NCI-H2107 (cell line): ENCODE measurements at regions not wholly inside any gene's neighbourhood (a gene's known extent, or its start where the extent isn't known, plus 50 kb on each side); places are given as distances from the start of the nearest gene placed in this dataset.
"Not testable (repeated sequence)": the region's sequence is repeated elsewhere in the genome, so short reads cannot be mapped to it uniquely, and the experiment has no call there.

Source experiments
- DNase-seq: peaks from one replicate; lab custom pipeline; 2025; lab: John Stamatoyannopoulos, UW

DNA sequence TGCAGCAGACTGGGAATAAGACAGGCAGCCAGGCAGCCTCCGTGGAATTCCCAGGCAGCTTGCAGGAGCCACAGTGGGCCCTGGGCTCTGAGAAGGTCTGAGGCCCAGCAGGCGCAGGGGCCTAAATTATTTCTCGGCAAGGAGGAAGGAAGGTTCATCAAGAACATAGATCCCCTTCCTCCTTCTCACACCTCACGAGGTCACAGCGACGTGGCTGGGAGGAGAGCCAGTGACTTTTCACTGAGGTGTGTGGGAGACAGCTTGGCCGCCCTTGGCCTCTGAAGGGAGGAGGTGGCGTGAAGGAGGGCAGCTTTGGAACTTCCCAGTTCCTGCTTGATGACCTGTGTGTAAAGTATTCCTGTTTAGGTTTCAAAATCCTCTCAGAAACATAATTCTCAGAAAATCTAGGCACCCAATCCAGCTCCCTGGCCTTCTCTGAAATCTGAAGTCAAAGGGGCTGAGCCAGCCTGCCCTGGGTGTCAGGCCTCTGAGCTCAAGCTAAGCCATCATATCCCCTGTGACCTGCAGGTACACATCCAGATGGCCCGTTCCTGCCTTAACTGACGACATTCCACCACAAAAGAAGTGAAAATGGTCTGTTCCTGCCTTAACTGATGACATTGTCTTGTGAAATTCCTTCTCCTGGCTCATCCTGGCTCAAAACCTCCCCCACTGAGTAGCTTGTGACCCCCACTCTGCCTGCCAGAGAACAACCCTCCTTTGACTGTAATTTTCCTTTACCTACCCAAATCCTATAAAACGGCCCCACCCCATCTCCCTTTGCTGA, 161.0 kb downstream of the ADRA2C start:
- DNase-seq = not testable (repeated sequence)

DNA sequence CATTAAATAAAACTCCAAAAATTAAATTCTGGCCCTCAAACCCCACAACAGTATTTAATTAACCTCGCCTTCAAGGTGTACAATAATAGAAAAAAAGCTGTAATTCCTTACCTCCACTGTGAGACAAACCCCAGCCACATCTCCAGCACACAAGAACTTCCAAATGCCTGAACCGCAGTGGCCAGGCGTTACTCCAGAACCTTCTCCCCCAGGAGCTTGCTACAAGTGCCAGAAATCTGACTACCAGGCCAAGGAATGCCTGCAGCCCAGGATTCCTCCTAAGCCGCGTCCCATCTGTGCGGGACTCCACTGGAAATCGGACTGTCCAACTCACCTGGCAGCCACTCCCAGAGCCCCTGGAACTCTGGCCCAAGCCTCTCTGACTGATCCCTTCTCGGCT, 163.2 kb downstream of the ADRA2C start:
- not testable (repeated sequence) for DNase-seq

DNA sequence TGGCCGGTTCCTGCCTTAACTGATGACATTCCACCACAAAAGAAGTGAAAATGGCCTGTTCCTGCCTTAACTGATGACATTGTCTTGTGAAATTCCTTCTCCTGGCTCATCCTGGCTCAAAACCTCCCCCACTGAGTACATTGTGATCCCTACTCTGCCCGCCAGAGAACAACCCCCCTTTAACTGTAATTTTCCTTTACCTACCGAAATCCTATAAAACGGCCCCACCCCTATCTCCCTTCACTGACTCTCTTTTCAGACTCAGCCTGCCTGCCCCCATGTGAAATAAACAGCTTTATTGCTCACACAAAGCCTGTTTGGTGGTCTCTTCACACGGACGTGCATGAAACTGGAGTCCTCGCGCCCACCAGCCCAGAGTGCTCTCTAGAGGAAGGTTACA, 166.5 kb downstream of the ADRA2C start:
- not testable (repeated sequence) for DNase-seq

DNA sequence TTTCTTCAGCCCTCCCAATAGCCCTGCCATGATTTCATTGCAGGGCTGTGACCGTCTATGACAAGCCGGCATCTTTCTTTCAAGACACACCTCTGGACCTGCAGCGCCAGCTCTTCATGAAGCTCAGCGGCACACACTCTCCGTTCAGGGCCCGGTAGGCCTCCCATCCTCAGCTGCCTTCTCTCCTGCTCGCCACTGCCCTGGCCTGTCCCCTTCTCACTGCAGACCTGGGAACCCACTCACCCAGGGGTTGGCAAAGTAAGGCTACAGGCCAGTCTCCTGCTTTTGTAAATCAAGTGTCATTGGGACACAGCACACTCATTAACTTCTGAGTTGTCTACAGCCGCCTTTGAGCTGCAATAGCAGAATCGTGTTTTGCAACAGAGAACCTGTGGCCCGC, 169.2 kb downstream of the ADRA2C start:
- not testable (repeated sequence) for DNase-seq

DNA sequence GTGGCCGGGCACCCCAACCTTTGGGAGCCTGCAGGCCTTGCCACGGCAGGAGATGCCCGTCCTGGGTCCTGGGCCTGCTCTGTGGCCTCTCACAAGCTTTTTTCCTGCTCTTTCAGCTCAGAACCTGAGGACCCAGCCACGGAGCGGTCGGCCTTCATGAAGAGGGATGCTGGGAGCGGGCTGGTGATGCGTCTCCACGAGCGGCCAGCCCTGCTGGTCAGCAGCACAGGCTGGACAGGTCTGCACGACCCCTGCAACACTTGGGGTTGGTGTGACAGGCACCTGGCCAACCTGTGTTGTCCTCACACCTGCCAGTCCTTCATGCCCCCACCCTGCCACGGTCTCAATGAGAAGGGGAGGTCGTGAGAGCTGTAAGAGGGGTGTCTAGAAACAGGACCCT, 170.0 kb downstream of the ADRA2C start:
- DNase-seq = no peak

DNA sequence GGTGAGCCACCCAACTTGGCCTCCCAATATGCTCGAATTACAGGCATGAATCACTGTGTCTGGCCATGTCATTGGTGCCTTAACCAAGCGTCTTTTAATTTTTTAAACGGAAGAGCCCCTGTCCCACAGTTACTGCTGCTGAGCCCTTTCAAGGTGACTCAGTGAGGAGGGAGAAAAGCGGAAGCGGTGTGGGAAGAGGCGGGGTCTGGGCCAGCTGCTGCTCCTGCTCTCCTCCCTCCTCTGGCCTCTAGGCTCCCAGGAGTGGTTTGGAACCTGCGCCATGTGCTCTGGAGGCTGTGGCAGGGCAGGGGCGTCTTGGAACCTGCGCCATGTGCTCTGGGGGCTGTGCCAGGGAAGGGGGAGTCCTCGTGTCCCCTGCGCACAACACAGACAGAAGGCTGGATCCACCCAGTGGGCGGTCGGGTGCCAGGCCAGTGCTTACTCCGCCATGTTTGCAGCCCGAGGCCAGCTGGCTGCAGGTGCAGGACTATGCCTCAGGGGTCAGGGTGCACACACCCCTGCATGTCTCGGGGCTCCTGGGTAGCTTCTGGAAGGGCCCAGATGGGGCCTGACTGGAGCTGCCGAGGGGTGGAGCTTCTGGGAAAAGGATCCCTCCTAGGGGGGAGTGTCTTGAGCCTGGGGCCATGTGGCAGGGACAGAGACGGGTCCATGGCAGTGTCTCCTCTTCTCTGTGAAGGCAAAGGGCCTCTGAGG, 171.8 kb downstream of the ADRA2C start:
- not testable (repeated sequence) for DNase-seq

DNA sequence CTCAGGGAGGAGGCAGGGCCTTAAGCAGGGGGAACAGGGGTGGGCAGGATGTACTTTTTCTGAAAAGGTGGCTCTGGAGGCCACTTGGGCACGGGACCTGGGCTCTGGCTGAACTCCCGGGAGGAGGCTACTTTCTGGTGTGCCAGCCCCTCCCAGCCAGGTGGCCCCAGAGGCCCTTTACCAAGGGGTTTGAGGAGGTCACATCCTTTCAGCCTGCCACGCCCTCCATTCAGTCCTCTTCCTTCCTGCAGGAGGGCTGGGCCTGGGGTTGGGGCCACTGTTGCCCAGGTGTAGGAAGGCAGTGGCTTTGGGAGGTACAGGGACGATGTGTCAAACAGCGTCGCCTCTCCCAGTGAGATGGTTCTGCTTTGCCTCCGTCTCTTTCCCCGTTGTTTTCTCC, 172.5 kb downstream of the ADRA2C start:
- DNase-seq = not testable (repeated sequence)

DNA sequence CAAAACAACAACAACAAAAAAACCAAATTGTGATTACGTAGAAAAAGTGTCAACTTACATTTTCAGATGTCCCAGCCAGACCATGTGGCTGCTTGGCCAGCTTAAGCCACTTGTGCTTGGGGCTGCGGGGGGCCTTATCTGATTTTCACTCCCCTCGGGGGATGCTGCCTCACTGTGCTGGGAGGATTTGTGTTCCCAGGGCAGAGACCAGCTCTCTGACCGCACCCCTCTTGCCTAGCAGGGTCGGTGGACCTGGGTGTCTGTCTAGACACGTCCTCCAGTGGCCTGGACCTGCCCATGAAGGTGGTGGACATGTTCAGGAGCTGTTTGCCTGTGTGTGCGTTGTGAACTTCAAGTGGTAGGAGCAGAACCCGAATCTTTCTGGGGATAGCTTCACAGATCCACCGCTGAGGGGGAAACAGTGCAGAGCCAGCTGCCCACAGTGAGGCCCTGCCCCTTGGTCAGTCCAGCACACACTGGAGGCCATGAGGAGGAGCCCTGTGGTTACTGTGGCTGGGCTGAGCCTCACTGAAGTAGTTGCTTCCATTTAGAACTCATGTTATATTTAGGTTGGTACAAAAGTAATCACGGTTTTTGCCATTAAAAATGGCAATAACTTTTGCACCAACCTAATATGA, 173.9 kb downstream of the ADRA2C start:
- not testable (repeated sequence) for DNase-seq

DNA sequence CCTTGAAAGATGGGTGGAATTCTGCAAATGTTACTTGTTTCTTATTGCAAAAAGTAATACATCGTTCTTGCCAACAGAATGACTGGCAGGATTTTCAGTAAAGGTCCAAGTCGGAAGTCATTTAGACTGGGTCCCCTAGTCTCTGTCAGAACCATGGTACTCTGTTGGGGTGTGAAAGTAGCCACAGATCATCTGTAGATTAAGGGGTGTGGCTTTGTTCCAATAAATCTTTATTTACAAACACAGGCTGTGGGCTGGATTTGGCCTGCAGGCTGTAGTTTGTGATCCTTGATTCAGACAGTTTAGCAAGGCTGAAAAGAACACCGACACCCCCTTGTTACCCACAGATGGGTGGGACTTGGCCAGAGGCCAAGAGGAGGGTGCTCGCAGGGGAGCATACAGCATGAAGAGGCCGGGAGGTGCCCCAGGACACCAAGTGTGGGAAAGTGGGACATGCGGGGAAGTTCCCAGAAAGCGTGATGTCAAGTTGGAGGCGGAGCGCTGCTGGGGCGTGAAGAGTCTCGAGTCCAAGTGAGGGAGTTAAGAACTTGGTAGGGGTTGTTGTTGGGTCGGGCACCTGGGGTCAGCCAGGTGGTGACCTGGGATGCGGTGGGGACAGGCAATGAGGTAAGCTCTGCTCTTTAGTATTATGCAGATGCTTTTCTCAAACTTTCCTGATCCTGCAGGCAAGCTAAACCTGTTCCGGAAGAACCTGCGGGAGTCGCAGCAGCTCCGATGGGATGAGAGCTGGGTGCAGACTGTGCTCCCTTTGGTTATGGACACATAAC, 175.7 kb downstream of the ADRA2C start:
- DNase-seq = not testable (repeated sequence)

DNA sequence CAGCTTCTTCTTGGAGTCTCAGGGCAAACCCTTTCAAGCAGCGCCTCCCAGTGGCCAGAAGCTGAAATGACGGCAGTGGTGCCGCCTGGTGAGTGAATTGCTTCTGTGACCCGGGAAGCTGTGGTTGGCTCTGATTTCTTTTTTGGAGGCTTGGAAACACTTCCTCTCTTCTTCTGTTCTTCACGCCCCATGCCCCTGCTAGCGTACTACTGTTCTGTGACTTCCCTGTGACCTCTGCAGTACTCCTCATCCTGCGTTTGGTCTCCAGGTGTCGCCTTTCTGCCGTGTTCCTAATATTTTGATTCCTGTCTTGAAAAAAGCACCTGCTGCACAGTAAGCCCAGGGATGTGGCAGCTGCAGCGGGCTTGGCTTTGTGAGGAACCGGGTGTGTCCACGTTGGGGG, 176.4 kb downstream of the ADRA2C start:
- DNase-seq = not testable (repeated sequence)

DNA sequence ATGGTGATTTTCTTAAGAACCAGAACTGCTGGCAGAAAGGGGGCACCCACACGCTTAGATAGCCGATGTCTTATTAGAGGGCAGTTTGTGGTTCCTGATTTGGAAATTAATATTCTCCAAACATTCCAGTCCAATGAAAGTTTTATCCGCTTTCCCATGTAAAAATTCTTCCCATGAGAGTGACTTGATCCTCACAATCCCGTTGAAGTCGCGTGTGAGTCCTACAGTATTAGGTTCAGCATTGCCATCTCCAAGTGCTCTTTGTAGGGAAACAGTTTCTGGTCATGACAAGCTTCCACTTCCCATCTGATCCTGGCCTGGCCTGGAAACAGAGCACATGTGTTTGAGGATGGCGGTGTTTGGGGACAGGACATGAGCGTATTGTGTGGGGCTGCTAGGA, 176.9 kb downstream of the ADRA2C start:
- not testable (repeated sequence) for DNase-seq

DNA sequence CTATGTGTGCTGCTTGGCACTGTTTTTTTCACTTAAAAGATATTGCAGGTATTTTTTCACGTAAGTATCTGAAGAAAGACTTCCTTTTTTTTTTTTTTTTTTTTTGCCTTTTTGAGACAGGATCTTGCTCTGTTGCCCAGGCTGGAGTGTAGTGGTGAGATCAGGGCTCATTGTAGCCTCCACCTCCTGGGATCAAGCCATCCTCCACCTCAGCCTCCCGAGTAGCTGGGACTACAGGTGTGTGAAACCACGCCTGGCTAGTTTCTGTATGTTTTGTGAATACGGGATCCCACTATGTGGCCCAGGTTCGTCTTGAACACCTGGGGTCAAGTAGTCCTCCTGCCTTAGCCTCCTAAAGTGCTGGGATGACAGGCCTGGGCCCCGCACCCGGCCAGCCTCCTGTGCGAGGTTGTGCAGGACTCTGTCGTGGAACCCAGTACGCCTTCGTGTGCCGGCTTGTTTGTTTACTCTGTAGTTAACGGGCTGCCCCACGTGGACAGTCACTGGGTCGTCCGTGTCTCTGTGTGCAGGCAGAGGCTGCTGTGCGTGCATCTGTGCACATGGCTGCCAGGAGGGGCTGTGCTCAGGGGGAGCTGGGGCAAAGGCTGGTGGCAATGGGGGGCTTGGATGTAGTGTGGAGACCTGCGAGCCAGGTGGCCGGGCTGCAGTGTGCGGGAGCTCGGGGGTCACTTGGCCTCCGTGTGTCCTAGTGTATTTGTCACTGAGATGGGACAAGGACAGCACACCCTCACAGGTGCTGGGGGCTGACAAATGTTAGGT, 179.5 kb downstream of the ADRA2C start:
- DNase-seq = no peak

DNA sequence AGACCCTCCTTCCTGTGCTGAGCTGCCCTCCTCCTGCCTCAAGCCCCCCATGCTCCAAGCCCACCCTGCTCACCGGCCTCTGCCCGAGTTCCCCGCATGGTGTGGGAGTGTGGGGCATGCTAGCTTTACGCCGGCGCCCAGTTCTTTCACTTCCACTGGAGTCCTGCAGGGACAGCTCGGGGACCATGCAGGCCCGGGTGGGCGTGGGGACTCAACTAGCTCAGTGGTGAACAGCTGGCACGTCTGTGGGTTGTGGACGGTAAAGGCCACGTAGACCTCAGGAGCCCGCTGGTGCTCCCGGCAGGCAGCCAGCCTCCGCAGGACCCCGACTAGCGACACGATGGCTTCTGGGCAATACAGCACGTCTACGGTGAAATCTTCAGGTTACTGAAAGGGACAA, 180.4 kb downstream of the ADRA2C start:
- not testable (repeated sequence) for DNase-seq

DNA sequence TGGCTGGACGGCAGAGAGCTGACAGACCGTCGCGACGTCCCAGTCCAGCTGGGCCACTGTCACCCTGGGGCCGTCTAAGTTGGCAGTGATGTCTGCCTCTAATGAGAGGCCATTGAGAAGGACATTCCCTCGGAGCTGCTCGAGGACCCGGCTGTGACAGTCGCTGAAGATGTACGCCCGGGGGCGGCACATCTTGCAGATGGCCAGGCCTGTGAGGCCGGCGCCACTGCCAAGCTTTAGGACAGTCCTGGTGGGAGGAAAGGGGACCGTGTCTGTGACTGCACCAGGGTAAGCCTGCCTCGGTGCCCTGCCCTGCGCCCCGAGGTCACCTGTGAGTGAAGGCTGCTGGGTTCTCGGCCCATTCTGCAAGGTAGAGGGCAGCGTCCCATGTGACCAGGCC, 181.6 kb downstream of the ADRA2C start:
- DNase-seq = not testable (repeated sequence)

DNA sequence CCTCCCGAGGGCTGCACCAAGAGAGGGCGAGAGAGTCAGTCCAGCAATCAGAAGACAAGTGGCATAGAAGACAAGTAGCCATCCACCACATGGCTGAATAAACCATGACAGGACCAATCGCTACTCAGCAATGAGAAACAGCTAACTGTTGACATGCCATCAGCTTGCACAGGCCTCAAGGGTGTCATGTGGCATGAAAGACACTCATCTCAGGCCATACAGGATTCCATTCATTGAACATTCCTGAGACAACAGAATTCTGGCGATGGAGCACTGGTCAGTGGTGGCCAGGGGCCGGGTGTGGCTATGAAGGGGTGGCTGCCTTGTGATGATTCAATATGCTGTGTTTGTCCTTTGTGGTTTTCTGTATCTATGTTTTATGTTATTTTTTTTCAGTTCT, 182.0 kb downstream of the ADRA2C start:
- DNase-seq = not testable (repeated sequence)

DNA sequence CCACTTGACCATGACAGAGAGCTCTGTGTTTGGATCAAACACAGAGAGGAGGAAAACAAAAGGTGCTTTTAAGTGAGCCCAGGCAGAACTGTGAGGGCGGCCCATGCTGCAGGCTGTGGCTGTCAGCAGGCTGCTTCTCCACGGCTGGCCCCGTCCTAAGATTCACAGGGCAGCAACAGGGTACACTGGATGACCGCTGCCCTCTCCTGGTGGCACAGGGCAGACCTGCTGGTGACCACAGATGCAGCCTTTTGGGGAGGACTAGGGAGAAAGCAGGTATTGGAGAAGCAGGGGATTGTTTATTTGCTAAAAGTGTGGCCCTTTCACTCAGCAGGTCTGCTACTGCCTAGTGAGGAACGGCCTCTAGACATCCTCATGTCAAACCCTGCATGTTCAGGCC, 183.7 kb downstream of the ADRA2C start:
- not testable (repeated sequence) for DNase-seq

DNA sequence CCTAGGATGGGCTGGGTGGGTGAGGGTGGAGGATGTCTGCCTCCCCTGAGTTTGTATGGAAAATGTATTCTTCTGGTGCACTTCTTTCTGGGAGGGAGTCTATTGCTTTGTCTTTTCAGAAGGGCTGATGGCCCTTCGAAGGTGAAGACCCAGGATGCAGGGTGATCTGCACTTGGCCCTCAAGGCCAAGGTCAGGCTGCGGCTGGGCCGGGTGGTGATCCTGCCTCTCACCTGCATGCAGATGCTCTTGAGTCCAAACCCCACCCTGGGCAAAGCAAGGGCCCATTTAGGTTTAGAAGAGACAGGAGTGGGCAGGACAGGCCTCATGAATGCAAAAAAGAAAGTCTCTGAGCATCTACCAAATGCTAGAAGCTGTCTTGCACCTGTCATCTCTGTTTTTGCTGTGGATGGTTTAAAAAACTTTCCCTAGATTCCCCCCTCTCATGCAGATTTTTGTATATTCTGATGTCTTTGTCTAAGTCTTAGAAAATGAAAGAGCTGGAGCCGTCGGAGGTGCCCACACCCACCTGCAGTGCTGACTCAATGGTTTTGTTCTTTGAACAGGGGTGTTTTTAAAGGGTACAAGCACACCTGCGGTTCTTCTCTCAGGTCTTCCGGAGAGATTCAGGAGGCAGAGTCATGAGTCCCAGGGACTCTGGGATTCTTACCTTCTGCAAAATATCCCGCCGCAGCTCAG, 186.4 kb downstream of the ADRA2C start:
- not testable (repeated sequence) for DNase-seq

DNA sequence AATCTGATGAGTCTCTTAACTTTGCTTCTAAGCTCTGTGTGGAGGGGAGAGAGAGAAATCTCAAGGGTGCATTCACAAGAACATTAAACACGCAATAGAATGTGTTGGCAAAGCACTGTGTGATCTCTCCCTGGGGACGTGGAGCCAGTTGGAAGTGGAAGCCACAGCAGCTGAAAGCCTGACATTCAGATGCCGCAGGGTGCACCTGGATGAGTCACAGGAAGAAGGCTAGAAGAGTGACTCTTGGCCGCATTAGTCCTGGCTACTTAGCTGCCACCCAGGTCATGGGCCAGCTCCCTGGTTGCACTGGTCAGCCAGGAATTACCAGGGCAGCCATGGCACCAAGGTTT, 186.9 kb downstream of the ADRA2C start:
- peak; percentile 6 for DNase-seq

DNA sequence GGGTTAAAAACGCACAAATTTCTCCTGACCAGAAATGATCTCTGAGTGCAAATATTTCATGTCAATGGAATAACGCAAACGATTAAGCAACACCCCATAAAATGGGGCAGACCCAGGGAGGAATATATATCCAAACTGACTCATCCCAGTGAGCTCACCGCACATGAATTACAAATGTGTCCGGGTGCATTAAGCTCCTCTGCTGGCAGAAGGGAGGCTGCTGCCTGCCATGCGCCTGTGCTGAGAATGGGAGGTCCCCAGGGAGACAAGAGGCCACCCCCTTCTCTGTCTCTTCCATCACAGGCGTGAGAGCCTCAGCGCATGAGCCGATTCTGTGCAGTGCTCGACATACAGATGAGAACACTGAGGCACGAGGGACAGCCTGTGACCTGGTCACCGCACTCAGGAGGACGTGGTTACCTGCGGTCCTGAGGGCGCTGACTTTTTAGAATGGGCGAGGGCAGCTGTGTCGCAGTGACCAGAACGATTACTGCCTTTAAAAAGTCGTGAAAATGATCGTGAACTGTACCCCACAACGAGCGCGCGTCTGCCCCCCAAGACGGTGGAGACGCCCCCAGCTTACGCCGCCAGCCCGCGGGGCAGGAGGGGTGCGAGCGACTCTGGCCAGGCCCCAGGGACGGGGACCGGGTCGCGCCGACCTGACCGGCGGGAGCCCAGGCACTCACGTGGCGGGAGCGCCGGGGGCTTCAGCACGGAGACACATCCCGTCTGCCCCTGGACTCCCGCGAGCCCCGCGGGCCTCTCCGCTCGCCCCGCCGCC, 188.5 kb downstream of the ADRA2C start:
- DNase-seq = peak; percentile 33
